HG03558 (cell line): ENCODE measurements at regions not wholly inside any gene's neighbourhood (a gene's known extent, or its start where the extent isn't known, plus 50 kb on each side); places are given as distances from the start of the nearest gene placed in this dataset.
"Not testable (repeated sequence)": the region's sequence is repeated elsewhere in the genome, so short reads cannot be mapped to it uniquely, and the experiment has no call there.

Experiments used
- ATAC-seq: cut with Tn5 transposase; IDR thresholded peaks from one replicate; pipeline ENCODE4 v1.9.1; 2021; ENCODE audit warnings: moderate number of reproducible peaks; ENCODE audit not compliant: unreplicated experiment; ENCODE audit errors: extremely low read depth

- ATAC-seq: not testable (repeated sequence)
Observed at GRCh38 chr17:45585794-45586650, 95.5 kb upstream of the PLEKHM1 start.

GRCh38 chr17:45586651-45586934 lies 96.1 kb upstream of the PLEKHM1 start:
- ATAC-seq: not testable (repeated sequence)

GRCh38 chr17:45592433-45592923 lies 102.0 kb upstream of the PLEKHM1 start:
- ATAC-seq: not testable (repeated sequence)

GRCh38 chr17:45596347-45596746 lies 105.8 kb upstream of the PLEKHM1 start:
- not testable (repeated sequence) for ATAC-seq

- ATAC-seq: not testable (repeated sequence)
Observed at GRCh38 chr17:45600052-45601012, 109.8 kb upstream of the PLEKHM1 start.

- ATAC-seq: not testable (repeated sequence)
Observed at GRCh38 chr17:45601013-45601412, 110.5 kb upstream of the PLEKHM1 start.

GRCh38 chr17:45601605-45602539 lies 111.4 kb upstream of the PLEKHM1 start:
- not testable (repeated sequence) for ATAC-seq

- ATAC-seq: not testable (repeated sequence)
Observed at GRCh38 chr17:45605751-45606150, 115.2 kb upstream of the PLEKHM1 start.

- peak; percentile 63 for ATAC-seq
Observed at GRCh38 chr17:45619984-45620405, 129.5 kb upstream of the PLEKHM1 start.

- peak; percentile 13 for ATAC-seq
Observed at GRCh38 chr17:45620468-45620867, 129.9 kb upstream of the PLEKHM1 start.

GRCh38 chr17:45621087-45621486 lies 130.6 kb upstream of the PLEKHM1 start:
- ATAC-seq: not testable (repeated sequence)

GRCh38 chr17:45622295-45622694 lies 131.8 kb upstream of the PLEKHM1 start:
- ATAC-seq: not testable (repeated sequence)

- ATAC-seq: no peak
Observed at GRCh38 chr17:45628019-45628418, 137.5 kb upstream of the PLEKHM1 start.

- ATAC-seq: no peak
Observed at GRCh38 chr17:45631941-45632340, 141.4 kb upstream of the PLEKHM1 start.

- no peak for ATAC-seq
Observed at GRCh38 chr17:45639297-45639849, 144.7 kb upstream of the CRHR1 start.

GRCh38 chr17:45640141-45640850 lies 143.8 kb upstream of the CRHR1 start:
- ATAC-seq: no peak

- no peak for ATAC-seq
Observed at GRCh38 chr17:45641541-45641940, 142.6 kb upstream of the CRHR1 start.

- no peak for ATAC-seq
Observed at GRCh38 chr17:45643591-45643990, 140.5 kb upstream of the CRHR1 start.

- not testable (repeated sequence) for ATAC-seq
Observed at GRCh38 chr17:45644637-45645036, 139.5 kb upstream of the CRHR1 start.
